K562 (cell line): ENCODE measurements at regions not wholly inside any gene's neighbourhood (a gene's known extent, or its start where the extent isn't known, plus 50 kb on each side); places are given as distances from the start of the nearest gene placed in this dataset.
"Not testable (repeated sequence)": the region's sequence is repeated elsewhere in the genome, so short reads cannot be mapped to it uniquely, and the experiment has no call there.

ENCODE experiments used
- ATAC-seq: fragments of 200-7000 bp; cut with Tn5 transposase; 3 replicates; pipeline ENCODE4 v1.9.1; 2020; ENCODE audit warnings: moderate library complexity
- BruUV-seq: library from RNA; stranded (reverse); fragments of 400-500 nt; replicated peaks from 2 replicates; lab custom pipeline; 2021; lab: Mats Ljungman, UMichigan
- CTCF ChIA-PET: fragments of 300-600 bp; formaldehyde crosslinking; extraction: SDS; loops from one replicate; lab custom pipeline; 2021; ENCODE audit warnings: low intra/inter-chr PET ratio; lab: Yijun Ruan, JAX
- POLR2A ChIA-PET: fragments of 300-600, 350-650 bp; sonication (Branson Sonifier 250); formaldehyde crosslinking; extraction: SDS; loops from one replicate; lab custom pipeline; 2021; ENCODE audit warnings: antibody characterized with exemption, inconsistent platforms; lab: Yijun Ruan, JAX
- DNase-seq, 4 experiments: peaks; one replicate each; pipeline versions ENCODE4 v3.0.0 to v3.0.0-alpha.2; 2011 to 2018; ENCODE audit warnings: low spot score in 3 of 4, mixed read lengths in 3 of 4; ENCODE audit errors: extremely low read depth in 1 of 4
- FAIRE-seq: peaks from 2 replicates; lab custom pipeline; 2011; peaks lifted over from hg19 to GRCh38; lab: Jason Lieb, UNC
- H2AFZ ChIP-seq: 2 replicates; pipeline ENCODE4 v1.6.0; 2011; ENCODE audit warnings: low read depth, low read length, control low read depth, inconsistent platforms
- H3K27ac ChIP-seq: fragments of 200-600 bp; 3 replicates; pipeline ENCODE4 v1.8.0; 2011; ENCODE audit warnings: low read depth, mild to moderate bottlenecking, control low read depth, inconsistent platforms, low read length, moderate library complexity, mixed read lengths; ENCODE audit errors: extremely low read depth
- H3K27me3 ChIP-seq, 2 experiments: fragments of 300-600 bp in 1 of 2; 2 replicates in 1 of 2; 3 replicates in 1 of 2; pipeline versions ENCODE4 v1.6.0 to v1.8.0; 2011; ENCODE audit warnings: inconsistent platforms in 2 of 2, low read length in 2 of 2, mild to moderate bottlenecking in 1 of 2, mixed read lengths in 1 of 2, moderate library complexity in 1 of 2; ENCODE audit not compliant: control insufficient read depth in 2 of 2, insufficient read depth in 2 of 2
- H3K36me3 ChIP-seq: fragments of 300-600 bp; 3 replicates; pipeline ENCODE4 v1.8.0; 2011; ENCODE audit warnings: mild to moderate bottlenecking, low read length, inconsistent platforms; ENCODE audit not compliant: control insufficient read depth, insufficient read depth
- H3K4me1 ChIP-seq, 2 experiments: fragments of 200-600 bp in 1 of 2; replicated peaks in 1 of 2; 2 replicates in 1 of 2; 3 replicates in 1 of 2; pipeline versions ENCODE4 v1.5.1 to v1.8.0; 2011; ENCODE audit warnings: inconsistent platforms in 2 of 2, low read length in 2 of 2, mild to moderate bottlenecking in 1 of 2, mixed read lengths in 1 of 2, moderate library complexity in 1 of 2; ENCODE audit not compliant: control insufficient read depth in 2 of 2, insufficient read depth in 2 of 2
- H3K4me2 ChIP-seq: 2 replicates; pipeline ENCODE4 v1.6.1; 2011; ENCODE audit warnings: low read length, control low read depth, inconsistent platforms, mixed read lengths; ENCODE audit not compliant: insufficient read depth
- H3K4me3 ChIP-seq: fragments of 200-600 bp; sonication (generic), shearing (Covaris generic); 2 replicates; pipeline ENCODE4 v1.5.1; 2016; ENCODE audit warnings: control low read depth, inconsistent platforms
- H3K79me2 ChIP-seq: fragments of 200-600 bp; 3 replicates; pipeline ENCODE4 v1.8.0; 2011; ENCODE audit warnings: low read length, inconsistent platforms; ENCODE audit not compliant: control insufficient read depth, insufficient read depth
- H3K9ac ChIP-seq, 2 experiments: 2 replicates each; pipeline versions ENCODE4 v1.6.0 to v1.6.1; 2011; ENCODE audit warnings: low read depth in 2 of 2, low read length in 2 of 2, control low read depth in 1 of 2, inconsistent platforms in 1 of 2, mild to moderate bottlenecking in 1 of 2, mixed read lengths in 1 of 2; ENCODE audit not compliant: insufficient read depth in 1 of 2
- H3K9me1 ChIP-seq: one replicate; pipeline ENCODE4 v1.6.0; 2011; ENCODE audit warnings: inconsistent platforms, mild to moderate bottlenecking, low read length, moderate library complexity; ENCODE audit not compliant: control insufficient read depth, insufficient read depth
- H3K9me3 ChIP-seq: replicated peaks from 2 replicates; pipeline ENCODE4 v1.5.1; 2011; ENCODE audit warnings: low read depth, low read length, inconsistent platforms; ENCODE audit not compliant: control insufficient read depth, insufficient read depth
- H4K20me1 ChIP-seq: replicated peaks from 2 replicates; pipeline ENCODE4 v1.6.1; 2011; ENCODE audit warnings: low read length, inconsistent platforms, mixed read lengths; ENCODE audit not compliant: control insufficient read depth, insufficient read depth
- NR4A1 ChIP-seq, 2 experiments: fragments of 250-450 bp in 1 of 2; fragments of 450-650 bp in 1 of 2; sonication (Bioruptor Pico) in 1 of 2; IDR thresholded peaks; 2 replicates each; pipeline versions ENCODE4 v1.4.0 to v1.6.1; 2016 to 2020; ENCODE audit warnings: mild to moderate bottlenecking in 2 of 2, missing compliant biosample characterization in 1 of 2, missing genetic modification characterization in 1 of 2, moderate library complexity in 1 of 2
- ZNF707 ChIP-seq: fragments of 250-450 bp; sonication (Bioruptor Pico); conservative IDR thresholded peaks from 2 replicates; pipeline ENCODE4 v1.8.0; 2022; ENCODE audit warnings: inconsistent platforms, mild to moderate bottlenecking, moderate library complexity
- WGBS: fragments of 100-300 bp; shearing (Covaris generic); methylation state at CpG from one replicate; pipeline ENCODE4 v1.1.6; 2016; ENCODE audit warnings: low coverage, mixed read lengths; ENCODE audit not compliant: insufficient coverage; ENCODE audit errors: missing lambda C conversion rate; 5-methylcytosine and 5-hydroxymethylcytosine counted together
- in situ Hi-C: fragments of 300-500 bp; cut with MboI; formaldehyde crosslinking; loops from 4 replicates; pipeline ENCODE4 v1.15.0; 2018; ENCODE audit warnings: inconsistent platforms, mixed read lengths
- intact Hi-C: fragments of 100-400 bp; cut with micrococcal nuclease; formaldehyde crosslinking; loops from 2 replicates; pipeline ENCODE4 v1.14.2; 2022

DNA sequence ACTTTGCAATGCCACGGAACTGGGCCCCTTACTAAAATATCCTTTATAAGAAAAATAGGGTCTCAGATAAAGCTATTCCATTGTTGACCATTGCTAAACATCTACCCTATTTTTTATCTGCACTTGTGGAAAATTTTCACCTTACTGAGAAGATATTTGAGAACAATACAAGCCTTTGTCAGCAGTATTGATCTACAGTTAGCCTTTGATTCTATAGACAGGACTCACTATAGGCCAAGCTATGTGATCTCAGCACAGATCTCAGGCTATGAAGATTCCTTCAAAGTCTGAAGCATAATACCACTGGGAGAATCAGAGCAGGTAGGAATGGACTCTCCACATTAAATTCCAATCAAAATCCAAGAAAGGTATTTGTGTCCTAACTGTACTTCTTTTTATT lies 1099.7 kb downstream of the DIAPH3 start:
- no peak for FAIRE-seq
- no peaks in the 10 kb centered on the region for H3K79me2 ChIP-seq
- intact Hi-C loops = no loop called here
- no peaks in the 10 kb centered on the region for H4K20me1 ChIP-seq
- no peak for DNase-seq
- TF ChIP-seq NR4A1 (CRISPR knock-in tag; IDR thresholded peaks at IDR 0.05) (no peak), NR4A1 (tag; IDR thresholded peaks at IDR 0.05) (no peak)
- TF ChIP-seq, all 486 proteins: peak for 0
- Histone ChIP-seq H3K36me3 (no peaks in the 10 kb centered on the region), H3K27ac (no peak overlapping the region), H3K27me3 (no peaks in the 10 kb centered on the region), H3K9ac (no peak overlapping the region), H3K4me3 (no peak overlapping the region), H3K4me1 (no peaks in the 10 kb centered on the region), H3K4me2 (no peak overlapping the region), H3K9me3 (no peaks in the 10 kb centered on the region), H3K9me1 (no peaks in the 10 kb centered on the region), H2AFZ (no peak overlapping the region)
- POLR2A ChIA-PET = no interaction called here
- in situ Hi-C loops = no loop called here
- 0% methylated on average over 1 of the region's 1 CpG for WGBS
- no TSS peak for BruUV-seq
- ATAC-seq = no peak
- CTCF ChIA-PET = no interaction called here

DNA sequence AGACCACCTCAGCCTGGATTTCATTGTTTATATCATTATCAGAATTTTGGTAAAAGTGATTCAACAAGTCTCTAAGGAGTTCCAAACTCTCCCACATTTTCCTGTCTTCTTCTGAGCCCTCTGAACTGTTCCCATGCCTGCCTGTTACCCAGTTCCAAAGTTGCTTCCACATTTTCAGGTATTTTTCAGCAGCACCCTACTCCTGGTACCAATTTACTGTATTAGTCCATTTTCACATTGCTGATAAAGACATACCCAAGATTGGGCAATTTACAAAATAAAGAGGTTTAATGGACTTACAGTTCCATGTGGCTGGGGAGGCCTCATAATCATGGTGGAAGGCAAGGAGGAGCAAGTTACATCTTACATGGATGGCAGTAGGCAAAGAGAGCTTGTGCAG lies 1087.3 kb downstream of the DIAPH3 start:
- in situ Hi-C loops, BruUV-seq, DNase-seq, H3K27ac ChIP-seq, H3K27me3 ChIP-seq, CTCF ChIA-PET, H3K9me1 ChIP-seq, H3K9me3 ChIP-seq, H3K4me1 ChIP-seq, ATAC-seq, H4K20me1 ChIP-seq, H2AFZ ChIP-seq, intact Hi-C loops, H3K79me2 ChIP-seq, H3K4me3 ChIP-seq, H3K36me3 ChIP-seq, H3K9ac ChIP-seq, FAIRE-seq, H3K4me2 ChIP-seq: not testable (repeated sequence)
- TF ChIP-seq ZNF707 (CRISPR knock-in tag) = peak; percentile 79
- POLR2A ChIA-PET = interaction anchor here (0.7 kb wide), 1 partner anchor 1654 kb away, joined by 3 read pairs; no protein-coding TSS in a partner anchor
